ENCODE measurements at regions not wholly inside any gene's neighbourhood (a gene's known extent, or its start where the extent isn't known, plus 50 kb on each side); places are given as distances from the start of the nearest gene placed in this dataset.
A peak's percentile ranks its signal among the peaks of the same experiment; 100 is the strongest.

- FAIRE-seq = peak; percentile 58
Measured at GRCh38 chr5:96340357-96340756, 92.7 kb downstream of the PCSK1 start.

GRCh38 chr5:96339862-96340261, 93.2 kb downstream of the PCSK1 start:
- FAIRE-seq = peak; percentile 79

GRCh38 chr5:96338624-96339415, 94.2 kb downstream of the PCSK1 start:
- no peak for FAIRE-seq

GRCh38 chr5:96338091-96338490, 95.0 kb downstream of the PCSK1 start:
- FAIRE-seq = peak; percentile 36

- FAIRE-seq = no peak
Measured at GRCh38 chr5:96337048-96337781, 95.8 kb downstream of the PCSK1 start.

- peak; percentile 97 for FAIRE-seq
Measured at GRCh38 chr5:96336351-96336985, 96.6 kb downstream of the PCSK1 start.

- FAIRE-seq = no peak
Measured at GRCh38 chr5:96335873-96336272, 97.2 kb downstream of the PCSK1 start.

GRCh38 chr5:96333391-96333790, 99.7 kb downstream of the PCSK1 start:
- FAIRE-seq = no peak

GRCh38 chr5:96332535-96333366, 100.3 kb downstream of the PCSK1 start:
- no peak for FAIRE-seq

- no peak for FAIRE-seq
Measured at GRCh38 chr5:96331681-96332361, 101.2 kb downstream of the PCSK1 start.

- FAIRE-seq = no peak
Measured at GRCh38 chr5:96331210-96331609, 101.8 kb downstream of the PCSK1 start.

GRCh38 chr5:96330530-96331140, 102.4 kb downstream of the PCSK1 start:
- no peak for FAIRE-seq

- FAIRE-seq = no peak
Measured at GRCh38 chr5:96329886-96330529, 103.0 kb downstream of the PCSK1 start.

- no peak for FAIRE-seq
Measured at GRCh38 chr5:96329289-96329688, 103.8 kb downstream of the PCSK1 start.

- no peak for FAIRE-seq
Measured at GRCh38 chr5:96327722-96328121, 105.3 kb downstream of the PCSK1 start.

GRCh38 chr5:96326902-96327301, 106.1 kb downstream of the PCSK1 start:
- FAIRE-seq = no peak

GRCh38 chr5:96324708-96325107, 108.3 kb downstream of the PCSK1 start:
- FAIRE-seq = no peak

GRCh38 chr5:96322865-96323264, 110.2 kb downstream of the PCSK1 start:
- no peak for FAIRE-seq

- no peak for FAIRE-seq
Measured at GRCh38 chr5:96322217-96322616, 110.8 kb downstream of the PCSK1 start.

- no peak for FAIRE-seq
Measured at GRCh38 chr5:96321345-96321744, 111.7 kb downstream of the PCSK1 start.

GRCh38 chr5:96320797-96321196, 112.3 kb downstream of the PCSK1 start:
- no peak for FAIRE-seq
